NT2/D1 (cell line): ENCODE measurements at regions not wholly inside any gene's neighbourhood (a gene's known extent, or its start where the extent isn't known, plus 50 kb on each side); places are given as distances from the start of the nearest gene placed in this dataset.

Experiments
- DNase-seq: peaks from one replicate; pipeline ENCODE4 v3.0.0-alpha.2; 2011; ENCODE audit warnings: low read depth, low spot score
- H3K27me3 ChIP-seq: 2 replicates; pipeline ENCODE4 v1.6.0; 2011; ENCODE audit warnings: mild to moderate bottlenecking; ENCODE audit not compliant: insufficient read length, insufficient read depth
- H3K36me3 ChIP-seq: 2 replicates; pipeline ENCODE4 v1.6.1; 2011; ENCODE audit warnings: mild to moderate bottlenecking, low read length, mixed read lengths; ENCODE audit not compliant: insufficient read depth, insufficient read length
- H3K4me1 ChIP-seq: 2 replicates; pipeline ENCODE4 v1.5.1; 2011; ENCODE audit not compliant: insufficient read depth, insufficient read length
- H3K4me3 ChIP-seq: 2 replicates; pipeline ENCODE4 v1.5.1; 2011; ENCODE audit warnings: low read depth; ENCODE audit not compliant: insufficient read length
- H3K9ac ChIP-seq: 2 replicates; pipeline ENCODE4 v1.6.0; 2011; ENCODE audit warnings: low read depth; ENCODE audit not compliant: insufficient read length
- H3K9me3 ChIP-seq: 2 replicates; pipeline ENCODE4 v1.5.1; 2011; ENCODE audit warnings: mild to moderate bottlenecking, low read length; ENCODE audit not compliant: insufficient read depth
- SUZ12 ChIP-seq: IDR thresholded peaks from 2 replicates; pipeline ENCODE4 v1.6.1; 2011; ENCODE audit not compliant: insufficient read length, insufficient read depth; ENCODE audit errors: extremely low read depth
- YY1 ChIP-seq: IDR thresholded peaks from 2 replicates; pipeline ENCODE4 v1.6.1; 2011; ENCODE audit not compliant: insufficient read length, insufficient read depth
- ZNF274 ChIP-seq: IDR thresholded peaks from 2 replicates; pipeline ENCODE4 v1.6.1; 2011; ENCODE audit warnings: mild to moderate bottlenecking, low read depth, low read length

- H3K27me3 ChIP-seq, result no peaks in the 10 kb centered on the region
- H3K4me3 ChIP-seq, result no peak overlapping the region
- H3K9me3 ChIP-seq, result no peaks in the 10 kb centered on the region
- H3K4me1 ChIP-seq, result no peaks in the 10 kb centered on the region
- peak; percentile 11 for DNase-seq
- no peaks in the 10 kb centered on the region for H3K36me3 ChIP-seq
- no peak overlapping the region for H3K9ac ChIP-seq
- TF ChIP-seq YY1 (no peak), SUZ12 (no peak), ZNF274 (no peak)
These were observed 182.6 kb downstream of the FSIP2 start for GRCh38 chr2:185921048-185921756.

- no peak overlapping the region for H3K4me3 ChIP-seq
- H3K27me3 ChIP-seq, result no peaks in the 10 kb centered on the region
- H3K36me3 ChIP-seq, result no peaks in the 10 kb centered on the region
- H3K9ac ChIP-seq, result no peak overlapping the region
- no peaks in the 10 kb centered on the region for H3K9me3 ChIP-seq
- DNase-seq, result no peak
- TF ChIP-seq ZNF274 (no peak), SUZ12 (no peak), YY1 (no peak)
- H3K4me1 ChIP-seq, result no peaks in the 10 kb centered on the region
These were observed 195.6 kb downstream of the FSIP2 start for GRCh38 chr2:185934232-185934631.

- Histone ChIP-seq H3K9ac (no peak overlapping the region), H3K36me3 (no peaks in the 10 kb centered on the region), H3K9me3 (no peaks in the 10 kb centered on the region), H3K4me3 (no peak overlapping the region), H3K27me3 (no peaks in the 10 kb centered on the region), H3K4me1 (no peaks in the 10 kb centered on the region)
- TF ChIP-seq YY1, result no peak
- TF ChIP-seq SUZ12, result no peak
- TF ChIP-seq ZNF274, result no peak
- no peak for DNase-seq
These were observed 201.3 kb downstream of the FSIP2 start for GRCh38 chr2:185939858-185940257.

- TF ChIP-seq SUZ12, result no peak
- no peak for TF ChIP-seq YY1
- 0 out of 2 replicates have a peak, but pooled peaks have one; percentile 38 for TF ChIP-seq ZNF274
- H3K9ac ChIP-seq, result no peak overlapping the region
These were observed 204.3 kb downstream of the FSIP2 start for GRCh38 chr2:185942855-185943254.

GRCh38 chr2:185947722-185948121 lies 209.1 kb downstream of the FSIP2 start:
- Histone ChIP-seq H3K4me3 (no peak overlapping the region), H3K27me3 (no peaks in the 10 kb centered on the region), H3K9ac (no peak overlapping the region), H3K9me3 (no peaks in the 10 kb centered on the region), H3K36me3 (no peaks in the 10 kb centered on the region), H3K4me1 (no peaks in the 10 kb centered on the region)
- DNase-seq, result no peak
- TF ChIP-seq ZNF274, result no peak
- TF ChIP-seq SUZ12, result no peak

More at GRCh38 chr2:185942855-185943254, 204.3 kb downstream of the FSIP2 start:
- no peak for DNase-seq
- H3K4me3 ChIP-seq, result no peak overlapping the region
- no peaks in the 10 kb centered on the region for H3K27me3 ChIP-seq
- H3K36me3 ChIP-seq, result no peaks in the 10 kb centered on the region
- no peaks in the 10 kb centered on the region for H3K4me1 ChIP-seq
- no peaks in the 10 kb centered on the region for H3K9me3 ChIP-seq

- H3K27me3 ChIP-seq, result no peaks in the 10 kb centered on the region
- no peak for DNase-seq
- TF ChIP-seq SUZ12 (no peak), YY1 (no peak), ZNF274 (no peak)
- no peak overlapping the region for H3K9ac ChIP-seq
- no peaks in the 10 kb centered on the region for H3K9me3 ChIP-seq
- H3K4me3 ChIP-seq, result no peak overlapping the region
- H3K36me3 ChIP-seq, result no peaks in the 10 kb centered on the region
- H3K4me1 ChIP-seq, result no peaks in the 10 kb centered on the region
These were observed 213.5 kb downstream of the FSIP2 start for GRCh38 chr2:185952100-185952499.

GRCh38 chr2:185954389-185954788 lies 215.8 kb downstream of the FSIP2 start:
- no peak for DNase-seq
- H3K27me3 ChIP-seq, result no peaks in the 10 kb centered on the region
- H3K36me3 ChIP-seq, result no peaks in the 10 kb centered on the region
- H3K9ac ChIP-seq, result no peak overlapping the region
- TF ChIP-seq ZNF274 (no peak), SUZ12 (no peak), YY1 (no peak)
- H3K9me3 ChIP-seq, result no peaks in the 10 kb centered on the region
- H3K4me1 ChIP-seq, result no peaks in the 10 kb centered on the region
- no peak overlapping the region for H3K4me3 ChIP-seq
